ENCODE measurements at regions not wholly inside any gene's neighbourhood (a gene's known extent, or its start where the extent isn't known, plus 50 kb on each side); places are given as distances from the start of the nearest gene placed in this dataset.

DNA sequence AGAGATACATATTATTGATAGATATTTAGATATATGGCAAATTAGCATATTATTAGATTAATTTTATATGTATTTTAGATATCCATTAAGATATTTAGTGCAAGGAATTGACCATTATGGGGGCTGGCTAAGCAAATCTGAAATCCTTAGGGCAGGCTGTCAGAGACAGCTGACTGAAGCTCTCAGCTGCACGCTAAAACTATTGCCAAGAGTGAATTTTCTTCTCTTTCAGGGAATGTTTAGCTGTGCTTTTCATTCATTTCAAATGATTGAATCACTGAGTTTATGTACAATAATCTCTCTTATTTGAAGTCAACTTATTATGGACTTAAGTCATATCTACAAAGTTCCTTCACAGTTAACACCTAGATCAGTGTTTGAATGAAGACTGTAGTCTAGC is 566.5 kb downstream of the LRFN5 start:
- H3K4me3 ChIP-seq (ENCODE audit: low read depth, low read length) = no peak overlapping the region
- H3K27ac ChIP-seq (ENCODE audit: low read depth, low read length) = no peak overlapping the region
- no peak overlapping the region for H3K9ac ChIP-seq (ENCODE audit: low read depth, low read length)
- H3K9me3 ChIP-seq (ENCODE audit: control insufficient read depth, insufficient read depth, low read length) = no peaks in the 10 kb centered on the region
- H3K4me1 ChIP-seq (ENCODE audit: control insufficient read depth, insufficient read depth, low read length) = no peaks in the 10 kb centered on the region
- H3K27me3 ChIP-seq (ENCODE audit: control insufficient read depth, insufficient read depth, low read length) = no peaks in the 10 kb centered on the region
- no peaks in the 10 kb centered on the region for H3K36me3 ChIP-seq (ENCODE audit: control insufficient read depth, insufficient read depth, low read length)

- no peaks in the 10 kb centered on the region for H3K36me3 ChIP-seq (ENCODE audit: control insufficient read depth, insufficient read depth, low read length)
- no peaks in the 10 kb centered on the region for H3K9me3 ChIP-seq (ENCODE audit: control insufficient read depth, insufficient read depth, low read length)
- H3K27me3 ChIP-seq (ENCODE audit: control insufficient read depth, insufficient read depth, low read length) = no peaks in the 10 kb centered on the region
- H3K9ac ChIP-seq (ENCODE audit: low read depth, low read length) = no peak overlapping the region
- no peak overlapping the region for H3K27ac ChIP-seq (ENCODE audit: low read depth, low read length)
- H3K4me3 ChIP-seq (ENCODE audit: low read depth, low read length) = no peak overlapping the region
- H3K4me1 ChIP-seq (ENCODE audit: control insufficient read depth, insufficient read depth, low read length) = no peaks in the 10 kb centered on the region
Measured at GRCh38 chr14:42172304-42172703, 565.6 kb downstream of the LRFN5 start.

DNA sequence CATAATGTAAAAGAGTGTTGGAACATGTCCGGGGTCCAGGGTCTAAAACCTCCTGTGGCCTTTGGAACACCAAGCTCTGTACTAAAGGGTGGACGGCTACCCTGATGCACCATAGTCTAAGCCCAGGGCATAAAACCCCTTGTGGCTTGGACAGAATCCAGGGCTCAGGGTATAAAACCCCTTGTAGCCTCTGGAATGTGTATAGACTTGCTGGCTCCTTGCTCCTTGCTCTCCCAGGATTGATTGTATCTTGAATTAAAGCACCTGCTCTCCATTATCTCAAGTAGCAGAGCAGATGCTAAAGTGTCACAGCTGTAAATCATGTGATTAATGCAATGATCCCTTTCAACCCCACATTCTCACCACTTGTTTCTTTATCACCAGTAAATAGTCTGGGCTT is 556.5 kb downstream of the LRFN5 start:
- Histone ChIP-seq H3K36me3 (ENCODE audit: control insufficient read depth, insufficient read depth, low read length) (no peaks in the 10 kb centered on the region), H3K9ac (ENCODE audit: low read depth, low read length) (no peak overlapping the region), H3K4me1 (ENCODE audit: control insufficient read depth, insufficient read depth, low read length) (no peaks in the 10 kb centered on the region), H3K9me3 (ENCODE audit: control insufficient read depth, insufficient read depth, low read length) (no peaks in the 10 kb centered on the region), H3K4me3 (ENCODE audit: low read depth, low read length) (no peak overlapping the region), H3K27me3 (ENCODE audit: control insufficient read depth, insufficient read depth, low read length) (no peaks in the 10 kb centered on the region), H3K27ac (ENCODE audit: low read depth, low read length) (no peak overlapping the region)

DNA sequence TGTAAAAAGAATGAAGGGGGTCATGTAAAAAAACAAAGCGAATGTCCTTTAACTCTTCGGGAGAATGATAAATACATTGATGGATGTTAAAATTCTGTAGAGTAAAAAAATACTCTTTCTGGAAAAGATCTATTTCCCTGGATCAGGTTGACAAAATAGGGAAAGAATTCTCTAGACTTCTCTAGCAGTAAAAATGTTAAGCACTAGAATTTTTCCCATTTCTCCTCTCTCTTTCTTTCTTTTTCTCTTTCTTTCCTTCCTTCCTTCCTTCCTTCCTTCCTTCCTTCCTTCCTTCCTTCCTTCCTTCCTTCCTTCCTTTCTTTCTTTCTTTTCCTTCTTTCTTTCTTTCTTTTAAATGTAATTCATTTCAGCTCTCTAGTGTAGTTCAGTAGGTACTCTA is 552.5 kb downstream of the LRFN5 start:
- no peaks in the 10 kb centered on the region for H3K36me3 ChIP-seq (ENCODE audit: control insufficient read depth, insufficient read depth, low read length)
- H3K9me3 ChIP-seq (ENCODE audit: control insufficient read depth, insufficient read depth, low read length) = no peaks in the 10 kb centered on the region
- H3K4me3 ChIP-seq (ENCODE audit: low read depth, low read length) = no peak overlapping the region
- no peaks in the 10 kb centered on the region for H3K4me1 ChIP-seq (ENCODE audit: control insufficient read depth, insufficient read depth, low read length)
- no peaks in the 10 kb centered on the region for H3K27me3 ChIP-seq (ENCODE audit: control insufficient read depth, insufficient read depth, low read length)
- no peak overlapping the region for H3K27ac ChIP-seq (ENCODE audit: low read depth, low read length)
- H3K9ac ChIP-seq (ENCODE audit: low read depth, low read length) = no peak overlapping the region

DNA sequence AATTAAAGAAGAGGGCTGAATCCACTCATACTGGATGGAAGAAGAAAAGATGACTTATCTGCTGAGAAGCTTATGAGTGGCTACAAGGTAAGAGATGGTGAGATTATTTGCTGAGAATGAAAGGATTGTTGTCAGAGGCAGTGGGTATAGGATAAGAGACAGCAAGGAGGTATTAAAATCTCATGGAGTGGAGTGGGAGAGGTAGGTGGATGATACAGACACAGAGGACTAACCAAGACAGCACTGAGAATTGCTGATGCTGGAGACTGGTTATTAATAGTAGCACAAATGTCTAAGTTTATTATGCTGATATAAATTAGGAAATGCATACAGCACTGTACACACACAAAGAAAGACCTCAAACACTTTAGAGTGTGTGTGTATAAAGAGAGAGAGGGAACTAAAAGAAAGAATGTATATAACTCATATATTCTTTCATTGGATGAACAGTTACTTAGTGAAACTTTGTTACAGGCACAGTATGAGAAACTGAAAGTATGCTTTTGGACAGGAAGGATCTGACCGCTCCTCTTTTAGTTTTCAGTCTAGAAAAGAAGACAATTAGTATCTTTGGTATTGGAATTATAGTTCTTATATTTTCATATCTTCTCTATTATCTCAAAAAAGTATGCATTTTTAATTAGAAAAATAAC is 543.1 kb downstream of the LRFN5 start:
- no peaks in the 10 kb centered on the region for H3K4me1 ChIP-seq (ENCODE audit: control insufficient read depth, insufficient read depth, low read length)
- no peaks in the 10 kb centered on the region for H3K36me3 ChIP-seq (ENCODE audit: control insufficient read depth, insufficient read depth, low read length)
- no peaks in the 10 kb centered on the region for H3K27me3 ChIP-seq (ENCODE audit: control insufficient read depth, insufficient read depth, low read length)
- no peak overlapping the region for H3K27ac ChIP-seq (ENCODE audit: low read depth, low read length)
- no peak overlapping the region for H3K9ac ChIP-seq (ENCODE audit: low read depth, low read length)
- no peaks in the 10 kb centered on the region for H3K9me3 ChIP-seq (ENCODE audit: control insufficient read depth, insufficient read depth, low read length)
- H3K4me3 ChIP-seq (ENCODE audit: low read depth, low read length) = no peak overlapping the region

DNA sequence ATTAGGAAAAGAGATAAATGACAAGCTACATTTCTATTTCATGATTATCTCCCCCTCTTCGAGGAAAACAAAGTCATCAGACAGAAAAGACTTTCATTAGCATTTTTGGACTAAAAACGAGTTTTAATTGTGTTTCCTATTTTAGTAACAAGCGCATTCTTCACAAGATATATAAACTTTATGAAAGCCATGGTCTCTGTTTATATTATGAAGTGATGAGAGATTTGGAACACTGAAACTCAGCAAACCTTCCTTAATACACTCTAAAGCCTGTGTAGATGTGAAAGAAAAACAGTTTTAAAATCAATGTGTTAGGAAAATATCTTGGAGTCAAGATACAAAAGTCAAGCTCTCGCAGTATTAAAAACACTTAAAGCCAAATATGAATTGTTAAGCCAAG is 539.1 kb downstream of the LRFN5 start:
- no peaks in the 10 kb centered on the region for H3K4me1 ChIP-seq (ENCODE audit: control insufficient read depth, insufficient read depth, low read length)
- no peak overlapping the region for H3K27ac ChIP-seq (ENCODE audit: low read depth, low read length)
- no peak overlapping the region for H3K4me3 ChIP-seq (ENCODE audit: low read depth, low read length)
- no peaks in the 10 kb centered on the region for H3K36me3 ChIP-seq (ENCODE audit: control insufficient read depth, insufficient read depth, low read length)
- H3K9ac ChIP-seq (ENCODE audit: low read depth, low read length) = no peak overlapping the region
- H3K27me3 ChIP-seq (ENCODE audit: control insufficient read depth, insufficient read depth, low read length) = no peaks in the 10 kb centered on the region
- no peaks in the 10 kb centered on the region for H3K9me3 ChIP-seq (ENCODE audit: control insufficient read depth, insufficient read depth, low read length)

DNA sequence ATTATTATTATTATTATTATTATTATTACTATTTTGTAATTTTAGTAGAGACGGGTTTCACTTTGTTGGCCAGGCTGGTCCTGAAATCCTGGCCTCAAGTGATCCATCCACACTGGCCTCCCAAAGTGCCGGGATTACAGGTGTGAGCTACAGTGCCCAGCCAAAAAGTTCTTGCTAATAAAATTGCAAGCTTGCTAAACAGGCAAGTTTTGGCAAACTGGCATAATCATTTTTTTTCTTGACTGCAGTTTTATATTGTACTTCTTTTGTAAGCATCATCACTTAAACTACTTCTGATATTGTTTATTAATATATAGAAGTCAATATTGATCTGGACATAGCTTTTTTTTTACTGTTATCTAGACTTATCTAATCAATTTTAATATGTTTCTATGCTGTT is 536.4 kb downstream of the LRFN5 start:
- no peaks in the 10 kb centered on the region for H3K9me3 ChIP-seq (ENCODE audit: control insufficient read depth, insufficient read depth, low read length)
- H3K9ac ChIP-seq (ENCODE audit: low read depth, low read length) = no peak overlapping the region
- no peak overlapping the region for H3K27ac ChIP-seq (ENCODE audit: low read depth, low read length)
- H3K36me3 ChIP-seq (ENCODE audit: control insufficient read depth, insufficient read depth, low read length) = no peaks in the 10 kb centered on the region
- no peak overlapping the region for H3K4me3 ChIP-seq (ENCODE audit: low read depth, low read length)
- no peaks in the 10 kb centered on the region for H3K4me1 ChIP-seq (ENCODE audit: control insufficient read depth, insufficient read depth, low read length)
- no peaks in the 10 kb centered on the region for H3K27me3 ChIP-seq (ENCODE audit: control insufficient read depth, insufficient read depth, low read length)

DNA sequence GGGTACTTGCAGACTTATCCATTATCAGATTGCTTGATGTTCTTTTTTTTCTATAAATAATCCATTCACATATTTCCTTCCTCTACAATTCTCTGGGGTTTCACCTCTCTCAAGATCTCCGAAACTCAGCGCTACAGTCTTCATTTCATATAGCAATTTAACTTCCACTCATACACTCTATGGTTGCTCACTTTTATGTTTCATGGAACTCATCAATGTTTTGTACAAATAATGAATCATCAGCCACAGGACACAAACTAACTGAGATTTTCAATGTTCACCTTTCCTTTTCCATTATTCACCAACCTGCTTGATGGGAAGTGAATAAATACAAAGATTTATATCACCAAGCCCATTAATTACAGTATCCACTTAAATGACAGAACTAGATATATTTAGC is 534.7 kb downstream of the LRFN5 start:
- Histone ChIP-seq H3K27me3 (ENCODE audit: control insufficient read depth, insufficient read depth, low read length) (no peaks in the 10 kb centered on the region), H3K9me3 (ENCODE audit: control insufficient read depth, insufficient read depth, low read length) (no peaks in the 10 kb centered on the region), H3K9ac (ENCODE audit: low read depth, low read length) (no peak overlapping the region), H3K4me1 (ENCODE audit: control insufficient read depth, insufficient read depth, low read length) (no peaks in the 10 kb centered on the region), H3K4me3 (ENCODE audit: low read depth, low read length) (no peak overlapping the region), H3K27ac (ENCODE audit: low read depth, low read length) (no peak overlapping the region), H3K36me3 (ENCODE audit: control insufficient read depth, insufficient read depth, low read length) (no peaks in the 10 kb centered on the region)

- no peaks in the 10 kb centered on the region for H3K27me3 ChIP-seq (ENCODE audit: control insufficient read depth, insufficient read depth, low read length)
- no peaks in the 10 kb centered on the region for H3K9me3 ChIP-seq (ENCODE audit: control insufficient read depth, insufficient read depth, low read length)
- no peaks in the 10 kb centered on the region for H3K36me3 ChIP-seq (ENCODE audit: control insufficient read depth, insufficient read depth, low read length)
- no peak overlapping the region for H3K27ac ChIP-seq (ENCODE audit: low read depth, low read length)
- no peak overlapping the region for H3K4me3 ChIP-seq (ENCODE audit: low read depth, low read length)
- H3K9ac ChIP-seq (ENCODE audit: low read depth, low read length) = no peak overlapping the region
- no peaks in the 10 kb centered on the region for H3K4me1 ChIP-seq (ENCODE audit: control insufficient read depth, insufficient read depth, low read length)
Measured at GRCh38 chr14:42140831-42141279, 534.2 kb downstream of the LRFN5 start.

GRCh38 chr14:42140001-42140400 is 533.3 kb downstream of the LRFN5 start:
- no peaks in the 10 kb centered on the region for H3K36me3 ChIP-seq (ENCODE audit: control insufficient read depth, insufficient read depth, low read length)
- H3K9me3 ChIP-seq (ENCODE audit: control insufficient read depth, insufficient read depth, low read length) = no peaks in the 10 kb centered on the region
- no peaks in the 10 kb centered on the region for H3K4me1 ChIP-seq (ENCODE audit: control insufficient read depth, insufficient read depth, low read length)
- H3K27me3 ChIP-seq (ENCODE audit: control insufficient read depth, insufficient read depth, low read length) = no peaks in the 10 kb centered on the region
- no peak overlapping the region for H3K9ac ChIP-seq (ENCODE audit: low read depth, low read length)
- no peak overlapping the region for H3K27ac ChIP-seq (ENCODE audit: low read depth, low read length)
- H3K4me3 ChIP-seq (ENCODE audit: low read depth, low read length) = no peak overlapping the region

DNA sequence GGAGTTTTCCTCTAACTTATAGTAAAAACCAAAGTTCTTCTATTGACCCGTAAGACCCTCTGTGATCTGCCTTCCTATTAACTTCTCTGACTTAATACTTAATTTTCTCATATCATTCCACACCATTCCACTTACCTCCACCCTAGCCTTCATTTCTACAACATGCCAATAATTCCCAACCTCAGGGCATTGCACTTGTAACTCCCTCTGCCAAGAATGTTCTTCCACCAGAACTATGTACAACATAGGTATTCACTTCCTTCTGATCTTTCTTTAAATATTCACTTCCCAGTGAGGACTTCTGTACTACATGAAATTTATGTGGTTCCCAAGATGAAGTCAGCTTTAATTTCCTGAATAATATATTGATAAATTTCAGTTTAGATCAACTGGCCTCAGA is 531.7 kb downstream of the LRFN5 start:
- Histone ChIP-seq H3K27me3 (ENCODE audit: control insufficient read depth, insufficient read depth, low read length) (no peaks in the 10 kb centered on the region), H3K4me3 (ENCODE audit: low read depth, low read length) (no peak overlapping the region), H3K36me3 (ENCODE audit: control insufficient read depth, insufficient read depth, low read length) (no peaks in the 10 kb centered on the region), H3K9ac (ENCODE audit: low read depth, low read length) (no peak overlapping the region), H3K9me3 (ENCODE audit: control insufficient read depth, insufficient read depth, low read length) (no peaks in the 10 kb centered on the region), H3K4me1 (ENCODE audit: control insufficient read depth, insufficient read depth, low read length) (no peaks in the 10 kb centered on the region), H3K27ac (ENCODE audit: low read depth, low read length) (no peak overlapping the region)

DNA sequence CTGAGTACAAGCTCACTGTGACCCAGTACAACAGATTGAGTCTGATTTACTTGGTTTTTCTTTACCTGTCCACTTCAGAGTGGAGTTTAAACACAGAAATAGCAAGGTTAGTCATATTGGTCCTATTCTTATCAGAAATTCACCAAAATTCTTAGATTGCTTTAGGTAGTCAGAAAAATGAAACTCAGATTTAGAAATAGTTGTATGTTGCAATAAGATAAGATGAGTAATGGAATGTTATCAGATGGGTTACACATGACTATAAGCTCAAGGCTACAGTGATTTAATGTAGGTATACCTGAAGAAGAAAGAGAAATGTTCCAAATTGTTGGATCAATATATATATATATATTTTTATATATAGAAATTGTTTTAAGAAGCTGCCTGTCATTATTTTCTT is 524.1 kb downstream of the LRFN5 start:
- Histone ChIP-seq H3K4me3 (ENCODE audit: low read depth, low read length) (no peak overlapping the region), H3K9me3 (ENCODE audit: control insufficient read depth, insufficient read depth, low read length) (no peaks in the 10 kb centered on the region), H3K36me3 (ENCODE audit: control insufficient read depth, insufficient read depth, low read length) (no peaks in the 10 kb centered on the region), H3K4me1 (ENCODE audit: control insufficient read depth, insufficient read depth, low read length) (no peaks in the 10 kb centered on the region), H3K27ac (ENCODE audit: low read depth, low read length) (no peak overlapping the region), H3K9ac (ENCODE audit: low read depth, low read length) (no peak overlapping the region), H3K27me3 (ENCODE audit: control insufficient read depth, insufficient read depth, low read length) (no peaks in the 10 kb centered on the region)

Measured in HUES48 (cell line).